ENCODE measurements at regions not wholly inside any gene's neighbourhood (a gene's known extent, or its start where the extent isn't known, plus 50 kb on each side); places are given as distances from the start of the nearest gene placed in this dataset.

DNA sequence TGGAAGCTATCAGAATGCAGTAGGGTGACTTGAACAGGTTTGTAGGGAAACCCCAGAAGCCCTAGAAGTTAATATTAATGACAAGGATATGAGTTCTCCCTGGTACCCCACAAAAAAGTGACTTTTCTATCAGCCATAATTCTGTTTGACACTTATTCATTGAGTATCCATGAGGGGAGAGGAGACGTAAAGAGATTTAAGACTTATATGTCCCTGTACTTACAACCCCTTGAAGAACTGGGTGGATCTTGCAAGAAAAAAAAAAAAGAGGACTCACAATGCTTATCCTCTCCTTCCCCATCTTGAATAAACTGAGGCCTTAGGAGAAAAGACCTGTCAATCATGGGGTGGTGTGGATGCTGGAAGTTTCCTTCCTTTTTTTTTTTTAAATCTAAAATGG is 203.5 kb downstream of the CBLN1 start:
- Histone ChIP-seq H3K27me3 (no peaks in the 10 kb centered on the region), H3K9me3 (replicated peaks) (no peaks in the 10 kb centered on the region), H3K4me3 (no peak overlapping the region), H3K36me3 (no peaks in the 10 kb centered on the region), H3K27ac (no peak overlapping the region), H3K4me1 (no peaks in the 10 kb centered on the region)
- no peak for DNase-seq

DNA sequence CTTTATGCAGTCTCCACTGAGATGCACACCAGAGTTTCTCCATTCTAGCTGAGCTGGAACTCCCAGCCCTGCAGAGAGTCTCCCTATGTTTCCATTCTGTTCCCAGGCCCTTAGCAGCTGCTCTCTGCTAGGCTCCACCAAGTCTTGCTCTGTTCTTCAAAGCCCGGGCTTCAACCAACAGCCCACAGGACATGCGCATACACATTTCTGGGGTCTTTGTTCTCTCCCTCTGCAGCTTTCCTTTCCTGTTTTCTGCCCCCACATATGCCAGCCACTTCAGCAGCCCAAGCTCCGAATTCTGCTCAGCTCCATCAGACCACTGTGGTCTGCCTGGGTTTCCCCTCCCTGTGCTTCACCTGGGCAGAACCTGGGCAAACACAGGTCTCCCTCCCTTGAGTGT is 205.9 kb downstream of the CBLN1 start:
- DNase-seq, result no peak
- Histone ChIP-seq H3K9me3 (replicated peaks) (no peaks in the 10 kb centered on the region), H3K27me3 (no peaks in the 10 kb centered on the region), H3K27ac (no peak overlapping the region), H3K36me3 (no peaks in the 10 kb centered on the region), H3K4me3 (no peak overlapping the region), H3K4me1 (no peaks in the 10 kb centered on the region)

DNA sequence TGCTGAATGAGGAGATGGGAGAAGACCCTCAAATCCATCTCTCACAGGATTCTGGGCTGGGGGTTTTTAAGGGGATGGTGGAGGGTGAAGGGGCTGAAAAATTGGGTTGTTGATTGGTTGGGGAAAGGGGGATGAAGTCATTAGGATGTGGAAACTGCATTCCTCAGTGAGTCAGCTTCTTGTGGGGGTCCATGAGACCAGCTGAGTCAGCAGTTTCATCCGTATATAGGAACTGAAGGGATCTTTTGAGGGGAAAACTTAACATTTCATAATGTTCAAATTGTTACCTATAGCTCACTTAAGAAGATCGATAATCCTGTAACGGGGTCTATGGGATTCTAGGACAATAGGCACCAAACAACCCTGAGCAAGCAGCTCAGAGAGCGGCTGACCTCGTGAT is 213.4 kb downstream of the CBLN1 start:
- no peak overlapping the region for H3K4me3 ChIP-seq
- no peaks in the 10 kb centered on the region for H3K4me1 ChIP-seq
- no peak for DNase-seq
- H3K27ac ChIP-seq, result no peak overlapping the region
- H3K9me3 ChIP-seq (replicated peaks), result no peaks in the 10 kb centered on the region
- 0 out of 2 replicates have a peak, but pooled peaks cover 3% of the 10 kb centered on the region for H3K27me3 ChIP-seq
- no peaks in the 10 kb centered on the region for H3K36me3 ChIP-seq

DNA sequence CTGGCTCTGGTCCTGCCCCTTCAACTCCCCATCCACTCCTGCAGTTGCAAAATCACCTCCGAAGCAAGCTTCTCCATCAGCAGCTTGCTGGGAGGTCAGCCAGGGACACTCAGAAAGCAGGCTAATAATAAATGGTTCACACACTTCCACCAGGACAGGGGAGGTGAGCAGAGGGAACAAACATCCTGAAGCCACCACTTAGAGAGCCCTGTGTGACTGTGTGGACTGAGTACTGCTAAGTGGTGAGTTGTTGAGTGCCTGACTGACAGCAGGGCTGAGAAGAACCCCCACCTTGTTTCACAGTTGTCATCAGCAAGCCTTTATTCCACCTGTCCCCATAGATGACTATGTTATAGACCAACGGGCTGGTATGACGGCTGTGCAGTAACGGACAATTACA is 213.9 kb downstream of the CBLN1 start:
- Histone ChIP-seq H3K27me3 (0 out of 2 replicates have a peak, but pooled peaks cover 3% of the 10 kb centered on the region), H3K9me3 (replicated peaks) (no peaks in the 10 kb centered on the region), H3K4me3 (no peak overlapping the region), H3K27ac (no peak overlapping the region), H3K36me3 (no peaks in the 10 kb centered on the region), H3K4me1 (no peaks in the 10 kb centered on the region)
- no peak for DNase-seq

DNA sequence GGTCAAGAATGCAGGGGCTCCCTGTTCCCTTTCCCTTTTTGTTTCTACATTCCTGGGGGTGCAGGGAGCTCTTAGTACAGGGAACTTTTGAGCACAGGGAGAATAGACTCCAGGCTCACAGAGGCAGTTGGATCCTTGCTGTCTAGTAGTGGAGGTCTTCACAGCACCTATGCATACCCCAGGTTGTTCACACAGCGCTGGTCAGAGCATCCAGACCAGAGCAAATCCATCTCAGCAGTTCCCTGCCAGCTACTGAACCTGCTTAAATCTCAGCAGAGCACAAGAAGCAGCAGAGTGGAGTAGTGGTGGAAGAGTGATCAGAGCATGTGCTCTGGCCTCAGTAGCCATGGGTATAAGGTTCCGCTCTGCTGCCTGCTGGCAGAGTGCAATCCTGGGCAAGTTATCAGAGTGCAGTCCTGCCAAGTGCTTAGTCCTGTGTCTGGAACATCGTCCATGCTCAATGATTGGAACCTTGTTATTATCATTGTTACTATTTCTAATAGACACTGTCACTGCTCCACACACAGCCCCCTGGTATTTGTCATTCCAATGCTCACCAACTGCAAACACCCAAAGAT is 220.4 kb downstream of the CBLN1 start:
- no peak overlapping the region for H3K4me3 ChIP-seq
- H3K27me3 ChIP-seq, result 0 out of 2 replicates have a peak, but pooled peaks cover 3% of the 10 kb centered on the region
- no peak overlapping the region for H3K27ac ChIP-seq
- no peaks in the 10 kb centered on the region for H3K4me1 ChIP-seq
- H3K9me3 ChIP-seq (replicated peaks), result no peaks in the 10 kb centered on the region
- DNase-seq, result no peak
- no peaks in the 10 kb centered on the region for H3K36me3 ChIP-seq

DNA sequence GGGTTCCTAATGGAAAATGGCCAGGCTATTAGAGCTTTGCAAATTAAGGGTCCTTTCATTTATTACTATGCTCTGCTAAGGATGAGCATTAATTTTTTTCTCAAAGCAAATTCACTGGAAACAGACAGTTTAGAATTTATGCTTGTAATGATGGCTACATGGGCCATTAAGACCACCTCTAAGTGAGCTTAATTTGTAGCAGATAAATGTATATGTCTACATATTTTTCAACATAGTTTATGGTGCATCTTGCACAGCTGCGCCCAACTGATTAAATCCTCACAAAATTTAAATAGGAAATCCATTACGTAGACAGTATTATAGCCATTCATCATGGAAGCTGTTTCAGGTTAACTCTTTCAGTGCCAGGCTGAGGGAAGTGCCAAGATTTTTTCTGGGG is 220.9 kb downstream of the CBLN1 start:
- no peaks in the 10 kb centered on the region for H3K4me1 ChIP-seq
- no peak overlapping the region for H3K27ac ChIP-seq
- H3K36me3 ChIP-seq, result no peaks in the 10 kb centered on the region
- H3K27me3 ChIP-seq, result no peaks in the 10 kb centered on the region
- DNase-seq, result no peak
- no peaks in the 10 kb centered on the region for H3K9me3 ChIP-seq (replicated peaks)
- no peak overlapping the region for H3K4me3 ChIP-seq

DNA sequence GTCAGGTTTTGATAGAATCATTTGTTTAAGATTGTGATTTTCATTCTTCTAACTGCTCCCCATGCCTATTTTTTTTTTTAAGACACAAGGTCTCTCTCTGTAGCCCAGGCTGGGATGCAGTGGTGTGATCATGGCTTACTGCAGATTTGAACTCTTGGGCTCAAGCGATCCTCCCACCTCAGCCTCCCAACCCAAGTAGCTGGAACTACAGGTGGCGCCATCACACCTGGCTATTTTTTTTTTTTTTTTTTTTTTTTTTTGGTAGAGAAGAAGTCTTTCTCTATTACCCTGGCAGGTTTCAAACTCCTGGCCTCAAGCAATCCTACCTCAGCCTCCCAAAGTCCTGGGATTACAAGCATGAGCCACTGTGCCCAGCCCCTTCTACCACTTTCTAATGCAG is 223.3 kb downstream of the CBLN1 start:
- DNase-seq, result no peak

DNA sequence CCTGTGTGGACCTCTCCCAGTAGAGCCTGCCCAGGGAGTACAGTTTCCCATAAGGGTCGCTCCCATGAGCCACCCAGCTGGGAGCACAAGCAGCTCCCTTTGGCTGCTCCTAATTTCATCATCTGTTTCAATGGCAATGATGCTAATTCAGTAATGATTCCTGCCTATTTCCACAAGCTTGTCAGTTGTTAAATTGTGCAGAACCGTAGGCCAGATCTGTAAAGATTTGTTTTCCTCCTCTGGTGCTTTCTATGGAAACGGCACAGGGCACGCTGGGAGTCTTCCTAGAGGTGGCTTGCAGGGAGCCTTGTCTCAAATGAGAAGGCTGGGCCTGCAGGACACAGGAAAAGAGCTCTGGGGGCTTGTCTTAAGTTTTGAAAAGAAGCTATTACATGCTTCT is 223.7 kb downstream of the CBLN1 start:
- H3K36me3 ChIP-seq, result no peaks in the 10 kb centered on the region
- H3K27ac ChIP-seq, result no peak overlapping the region
- no peaks in the 10 kb centered on the region for H3K9me3 ChIP-seq (replicated peaks)
- H3K27me3 ChIP-seq, result peaks cover 3% of the 10 kb centered on the region; the same call in 1 of the 2 replicates
- DNase-seq, result no peak
- H3K4me1 ChIP-seq, result no peaks in the 10 kb centered on the region
- no peak overlapping the region for H3K4me3 ChIP-seq

More for the DNA sequence above, 223.3 kb downstream of the CBLN1 start:
- Histone ChIP-seq H3K4me3 (no peak overlapping the region), H3K4me1 (no peaks in the 10 kb centered on the region), H3K27me3 (peaks cover under 1% of the 10 kb centered on the region; the same call in 1 of the 2 replicates), H3K36me3 (no peaks in the 10 kb centered on the region), H3K9me3 (replicated peaks) (no peaks in the 10 kb centered on the region), H3K27ac (no peak overlapping the region)

DNA sequence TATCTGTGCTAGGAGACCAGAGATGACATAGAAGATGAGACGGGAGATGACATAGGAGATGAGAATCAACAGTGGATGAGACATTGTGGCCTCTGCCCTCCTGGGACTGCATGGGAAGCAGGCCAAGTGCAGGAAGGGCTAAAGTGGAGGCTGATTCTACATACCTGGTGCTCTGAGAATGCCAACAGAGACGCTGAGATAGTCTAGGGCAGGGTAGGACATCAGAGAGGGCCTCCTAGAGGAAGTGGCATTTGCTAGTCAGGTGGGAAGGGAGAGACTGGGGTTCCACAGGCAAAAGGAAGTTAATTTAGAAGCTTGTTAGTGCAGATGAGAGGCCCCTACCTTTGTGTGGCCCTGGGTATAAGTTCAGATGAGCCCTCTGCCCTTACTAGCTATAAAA is 224.2 kb downstream of the CBLN1 start:
- DNase-seq, result no peak
- Histone ChIP-seq H3K9me3 (replicated peaks) (no peaks in the 10 kb centered on the region), H3K4me3 (no peak overlapping the region), H3K27ac (no peak overlapping the region), H3K4me1 (no peaks in the 10 kb centered on the region), H3K27me3 (peaks cover 3% of the 10 kb centered on the region; the same call in 1 of the 2 replicates), H3K36me3 (no peaks in the 10 kb centered on the region)

DNA sequence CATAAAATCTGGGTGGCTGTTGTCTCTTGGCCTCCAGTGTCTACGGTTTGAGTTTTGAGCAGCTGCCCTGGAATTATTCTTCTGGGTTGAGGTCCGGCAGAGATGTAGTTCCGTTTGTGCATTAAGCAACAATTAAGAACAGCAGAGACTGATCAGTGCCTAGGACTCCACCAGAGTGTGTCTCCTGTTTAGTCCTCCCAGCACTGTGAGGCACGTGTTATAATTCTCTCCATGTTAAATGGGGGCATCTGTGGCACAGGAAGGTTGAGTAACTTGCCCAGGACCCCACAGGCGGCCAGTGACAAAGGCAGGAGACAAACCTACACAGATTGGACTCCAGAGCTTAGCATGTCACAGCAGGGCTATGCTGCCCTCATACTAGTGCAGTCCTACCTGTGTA is 225.1 kb downstream of the CBLN1 start:
- no peak for DNase-seq
- no peaks in the 10 kb centered on the region for H3K4me1 ChIP-seq
- no peak overlapping the region for H3K4me3 ChIP-seq
- H3K9me3 ChIP-seq (replicated peaks), result no peaks in the 10 kb centered on the region
- H3K27ac ChIP-seq, result no peak overlapping the region
- H3K36me3 ChIP-seq, result no peaks in the 10 kb centered on the region
- peaks cover 3% of the 10 kb centered on the region; the same call in 1 of the 2 replicates for H3K27me3 ChIP-seq

DNA sequence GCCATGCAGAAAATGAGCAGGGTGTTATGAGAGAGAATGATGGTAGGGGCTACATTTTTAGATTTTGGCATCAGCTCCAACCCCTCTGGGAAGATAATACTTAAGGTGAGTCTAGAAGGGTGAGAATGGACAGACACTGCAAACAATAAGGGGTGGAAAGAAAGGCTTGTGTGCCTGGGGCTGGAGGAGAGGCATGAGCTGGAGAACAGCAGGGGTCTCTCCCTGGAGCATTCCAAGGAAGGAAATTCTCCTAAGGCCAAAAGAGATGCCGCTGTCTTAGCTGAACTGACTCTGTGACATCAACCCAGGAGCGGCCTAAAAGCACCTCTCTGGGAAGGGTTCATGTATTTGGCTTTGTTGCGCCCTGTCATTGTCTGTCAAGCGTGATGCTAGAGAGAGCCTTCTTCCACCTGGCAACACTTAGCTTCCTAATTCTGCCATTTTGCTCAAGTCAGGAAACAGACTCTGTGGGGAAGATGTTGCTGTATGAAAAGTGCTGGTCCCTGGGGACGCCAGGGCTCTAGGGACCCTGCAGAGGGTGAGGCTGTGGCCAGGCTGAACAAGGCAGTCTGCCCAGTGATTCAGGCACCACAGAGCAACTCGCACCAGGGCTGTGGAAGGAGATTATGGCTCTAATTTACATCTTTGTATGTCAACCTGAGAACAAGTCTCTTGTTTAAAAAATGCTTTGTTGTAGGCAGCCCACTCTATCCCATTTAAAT is 225.7 kb downstream of the CBLN1 start:
- Histone ChIP-seq H3K27ac (no peak overlapping the region), H3K4me1 (no peaks in the 10 kb centered on the region), H3K36me3 (no peaks in the 10 kb centered on the region), H3K27me3 (peaks cover 3% of the 10 kb centered on the region; the same call in 1 of the 2 replicates), H3K4me3 (no peak overlapping the region), H3K9me3 (replicated peaks) (no peaks in the 10 kb centered on the region)
- no peak for DNase-seq

DNA sequence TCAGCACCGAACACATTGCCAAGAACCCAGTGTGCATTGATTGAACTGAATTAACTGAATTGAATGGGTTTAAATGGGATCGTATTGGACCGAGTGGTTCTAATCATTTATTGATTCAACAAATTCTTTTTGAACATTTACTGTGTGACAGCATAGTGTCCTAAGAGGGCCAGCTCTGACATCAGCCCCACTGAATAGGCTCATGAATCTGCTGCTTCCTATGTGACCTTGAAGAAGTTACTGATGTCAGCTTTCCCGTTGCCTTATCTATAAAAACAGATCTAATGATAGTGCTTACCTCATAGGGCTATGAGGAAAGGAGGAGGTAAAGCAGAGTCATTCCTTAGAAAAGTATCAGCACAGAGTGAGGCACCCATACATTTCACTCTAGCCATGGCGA is 226.3 kb downstream of the CBLN1 start:
- DNase-seq, result no peak
- Histone ChIP-seq H3K36me3 (no peaks in the 10 kb centered on the region), H3K9me3 (replicated peaks) (no peaks in the 10 kb centered on the region), H3K27ac (no peak overlapping the region), H3K4me3 (no peak overlapping the region), H3K4me1 (no peaks in the 10 kb centered on the region), H3K27me3 (peaks cover 3% of the 10 kb centered on the region; the same call in 1 of the 2 replicates)

DNA sequence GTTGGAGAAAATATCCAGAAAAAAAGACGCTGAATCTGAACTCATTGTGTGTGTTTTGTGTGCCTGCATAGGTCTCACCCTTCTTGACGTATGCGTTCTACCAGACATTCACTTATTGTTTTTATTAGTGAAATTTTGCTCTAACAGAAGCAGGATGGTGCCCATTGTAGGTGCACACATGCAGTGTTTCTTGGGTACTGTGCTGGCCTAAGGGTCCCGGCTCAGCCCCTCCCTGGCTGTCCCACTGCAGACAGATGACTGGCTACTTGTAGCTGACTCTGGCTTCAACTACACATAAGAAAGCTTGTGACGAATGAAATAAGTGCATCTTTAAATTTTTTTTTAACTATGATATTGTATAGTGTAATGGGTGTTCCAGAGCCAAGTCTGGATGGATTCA is 227.0 kb downstream of the CBLN1 start:
- peaks cover 3% of the 10 kb centered on the region; the same call in 1 of the 2 replicates for H3K27me3 ChIP-seq
- no peaks in the 10 kb centered on the region for H3K36me3 ChIP-seq
- DNase-seq, result no peak
- no peak overlapping the region for H3K4me3 ChIP-seq
- no peaks in the 10 kb centered on the region for H3K4me1 ChIP-seq
- H3K27ac ChIP-seq, result no peak overlapping the region
- no peaks in the 10 kb centered on the region for H3K9me3 ChIP-seq (replicated peaks)

DNA sequence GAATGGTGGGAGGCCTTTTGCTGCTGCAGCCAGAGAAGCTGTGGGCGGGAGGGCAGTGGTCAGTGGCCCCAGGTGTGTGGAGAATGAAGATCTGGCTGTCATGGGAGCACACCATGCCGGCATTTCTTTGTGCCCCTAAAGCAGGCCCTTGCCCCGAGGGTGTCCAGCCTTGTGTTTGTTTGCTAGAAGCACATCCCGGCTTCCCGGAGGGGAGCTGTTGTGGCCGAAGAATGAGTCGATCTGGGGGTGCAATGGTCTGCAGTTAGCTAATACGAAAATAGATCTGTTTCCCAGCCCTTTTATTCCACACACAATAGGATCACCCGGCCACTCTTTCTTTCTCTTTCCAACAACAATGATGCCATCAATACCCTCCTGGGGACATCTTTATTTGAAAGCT is 228.8 kb downstream of the CBLN1 start:
- no peak for DNase-seq
- Histone ChIP-seq H3K9me3 (replicated peaks) (no peaks in the 10 kb centered on the region), H3K27ac (no peak overlapping the region), H3K4me3 (no peak overlapping the region), H3K36me3 (no peaks in the 10 kb centered on the region), H3K4me1 (no peaks in the 10 kb centered on the region), H3K27me3 (peaks cover 3% of the 10 kb centered on the region; the same call in 1 of the 2 replicates)

DNA sequence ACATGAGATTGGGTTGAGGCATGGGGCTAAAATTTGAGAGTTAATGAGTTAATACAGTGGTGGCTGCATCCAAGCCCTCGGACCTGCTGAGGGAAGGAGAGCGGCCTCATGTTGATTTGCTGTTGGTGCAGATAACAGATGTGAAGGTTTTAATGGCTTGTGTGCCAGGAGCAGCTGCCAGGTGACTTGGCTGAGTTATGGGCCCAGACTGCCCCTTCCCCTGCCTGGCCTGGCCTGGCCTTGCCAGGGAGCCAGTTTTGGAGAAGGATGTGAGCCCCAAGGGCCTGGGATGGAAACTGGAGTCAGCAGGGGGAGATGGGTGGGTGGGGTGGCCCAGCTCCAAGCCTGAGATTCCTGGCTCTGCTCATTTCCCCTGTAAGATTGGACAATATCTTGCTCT is 230.1 kb downstream of the CBLN1 start:
- no peak for DNase-seq
- H3K27ac ChIP-seq, result no peak overlapping the region
- no peaks in the 10 kb centered on the region for H3K36me3 ChIP-seq
- H3K4me1 ChIP-seq, result no peaks in the 10 kb centered on the region
- peaks cover 3% of the 10 kb centered on the region; the same call in 1 of the 2 replicates for H3K27me3 ChIP-seq
- H3K9me3 ChIP-seq (replicated peaks), result no peaks in the 10 kb centered on the region
- H3K4me3 ChIP-seq, result no peak overlapping the region

DNA sequence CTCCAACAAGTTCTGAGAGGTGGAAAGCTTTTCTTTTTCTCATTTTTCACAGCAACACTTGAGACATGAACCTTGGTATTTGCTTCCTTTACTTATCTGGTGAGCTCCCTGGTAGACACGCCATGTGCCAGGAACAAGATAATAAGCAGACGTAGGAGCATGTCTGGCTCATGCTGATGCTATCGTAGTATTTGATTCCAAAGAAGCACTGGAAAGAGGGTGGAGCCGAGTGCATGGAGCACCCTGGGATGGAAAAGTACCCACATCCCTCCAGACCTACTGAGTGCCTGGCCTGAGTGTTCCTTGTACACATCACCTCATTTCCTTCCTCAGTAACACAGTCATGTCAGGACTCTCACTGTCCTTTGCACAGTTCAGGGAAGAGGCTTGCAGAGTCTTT is 231.0 kb downstream of the CBLN1 start:
- H3K9me3 ChIP-seq (replicated peaks), result no peaks in the 10 kb centered on the region
- H3K27ac ChIP-seq, result no peak overlapping the region
- H3K4me3 ChIP-seq, result no peak overlapping the region
- peaks cover 3% of the 10 kb centered on the region; the same call in 1 of the 2 replicates for H3K27me3 ChIP-seq
- no peaks in the 10 kb centered on the region for H3K4me1 ChIP-seq
- DNase-seq, result no peak
- H3K36me3 ChIP-seq, result no peaks in the 10 kb centered on the region

Measured in SJCRH30 (cell line).